MCF 10A (cell line): ENCODE measurements at regions not wholly inside any gene's neighbourhood (a gene's known extent, or its start where the extent isn't known, plus 50 kb on each side); places are given as distances from the start of the nearest gene placed in this dataset.

Source experiments
- BruUV-seq: library from RNA; stranded (reverse); fragments of 400-500 nt; replicated peaks from 2 replicates; lab custom pipeline; 2021; lab: Mats Ljungman, UMichigan
- CTCF ChIA-PET: fragments of 300-600 bp; sonication (Branson Sonifier 250); formaldehyde crosslinking; extraction: SDS; loops from one replicate; lab custom pipeline; 2021; ENCODE audit warnings: antibody characterized with exemption, inconsistent platforms; lab: Yijun Ruan, JAX
- POLR2A ChIA-PET: fragments of 300-600, 350-650 bp; sonication (Branson Sonifier 250); formaldehyde crosslinking; extraction: SDS; loops from one replicate; lab custom pipeline; 2020; ENCODE audit warnings: antibody characterized with exemption, inconsistent platforms; lab: Yijun Ruan, JAX
- DNase-seq: peaks from one replicate; pipeline ENCODE4 v3.0.0-alpha.2; 2018; ENCODE audit not compliant: unreplicated experiment
- H3K27ac Mint-ChIP-seq: one replicate; pipeline ENCODE4 v1.8.0; 2022; ENCODE audit warnings: mild to moderate bottlenecking, low read depth, mixed read lengths; ENCODE audit not compliant: unreplicated experiment
- H3K27me3 Mint-ChIP-seq: one replicate; pipeline ENCODE4 v1.8.0; 2022; ENCODE audit warnings: mixed read lengths; ENCODE audit not compliant: insufficient read depth, unreplicated experiment
- H3K36me3 Mint-ChIP-seq: one replicate; pipeline ENCODE4 v1.8.0; 2022; ENCODE audit warnings: mild to moderate bottlenecking, moderate library complexity, mixed read lengths; ENCODE audit not compliant: insufficient read depth, unreplicated experiment
- H3K4me1 Mint-ChIP-seq: one replicate; pipeline ENCODE4 v1.8.0; 2022; ENCODE audit warnings: mixed read lengths; ENCODE audit not compliant: insufficient read depth, unreplicated experiment
- H3K4me3 Mint-ChIP-seq: one replicate; pipeline ENCODE4 v1.8.0; 2022; ENCODE audit warnings: mild to moderate bottlenecking, moderate library complexity, mixed read lengths; ENCODE audit not compliant: unreplicated experiment
- H3K9me3 Mint-ChIP-seq: one replicate; pipeline ENCODE4 v1.8.0; 2022; ENCODE audit warnings: mixed read lengths; ENCODE audit not compliant: unreplicated experiment
- CTCF ChIP-seq: fragments of 200-600 bp; IDR thresholded peaks from one replicate; pipeline ENCODE4 v1.8.0; 2022; ENCODE audit warnings: antibody characterized with exemption, mild to moderate bottlenecking; ENCODE audit not compliant: unreplicated experiment
- intact Hi-C: fragments of 100-400 bp; cut with micrococcal nuclease; formaldehyde crosslinking; loops from 2 replicates; pipeline ENCODE4 v1.14.1; 2022

GRCh38 chr5:125877248-125877647, 546.0 kb upstream of the GRAMD2B start:
- Mint-ChIP-seq H3K27me3 (no peaks in the 10 kb centered on the region), H3K36me3 (no peaks in the 10 kb centered on the region), H3K4me1 (peaks cover 20% of the 10 kb centered on the region), H3K9me3 (peaks cover 7% of the 10 kb centered on the region), H3K4me3 (no peak overlapping the region), H3K27ac (no peak overlapping the region)
- CTCF ChIA-PET = no interaction called here
- POLR2A ChIA-PET = no interaction called here
- BruUV-seq = no TSS peak
- intact Hi-C loops = no loop called here
- no peak for TF ChIP-seq CTCF
- no peak for DNase-seq

GRCh38 chr5:125882061-125882460, 541.1 kb upstream of the GRAMD2B start:
- BruUV-seq = no TSS peak
- no peaks in the 10 kb centered on the region for H3K27me3 Mint-ChIP-seq
- H3K27ac Mint-ChIP-seq = no peak overlapping the region
- no peak for DNase-seq
- CTCF ChIA-PET = interaction anchor here (0.7 to 0.8 kb wide), 2 partner anchors 12 to 666 kb away, joined by 3 read pairs; no protein-coding TSS in a partner anchor
- H3K36me3 Mint-ChIP-seq = no peaks in the 10 kb centered on the region
- no peak for TF ChIP-seq CTCF
- no peak overlapping the region for H3K4me3 Mint-ChIP-seq
- POLR2A ChIA-PET = no interaction called here
- peaks cover 15% of the 10 kb centered on the region for H3K4me1 Mint-ChIP-seq
- H3K9me3 Mint-ChIP-seq = peaks cover 7% of the 10 kb centered on the region
- intact Hi-C loops = no loop called here

GRCh38 chr5:125883223-125883622, 540.0 kb upstream of the GRAMD2B start:
- H3K27ac Mint-ChIP-seq = peak overlapping the region; percentile 30
- DNase-seq = no peak
- TF ChIP-seq CTCF = no peak
- POLR2A ChIA-PET = no interaction called here
- intact Hi-C loops = no loop called here
- H3K36me3 Mint-ChIP-seq = no peaks in the 10 kb centered on the region
- peaks cover 7% of the 10 kb centered on the region for H3K9me3 Mint-ChIP-seq
- peaks cover 15% of the 10 kb centered on the region for H3K4me1 Mint-ChIP-seq
- CTCF ChIA-PET = interaction anchor here (1.1 kb wide), 1 partner anchor 352 kb away, joined by 3 read pairs; no protein-coding TSS in a partner anchor
- no peak overlapping the region for H3K4me3 Mint-ChIP-seq
- BruUV-seq = no TSS peak
- H3K27me3 Mint-ChIP-seq = no peaks in the 10 kb centered on the region

GRCh38 chr5:125888358-125888757, 534.9 kb upstream of the GRAMD2B start:
- Mint-ChIP-seq H3K4me1 (peaks cover 22% of the 10 kb centered on the region), H3K36me3 (no peaks in the 10 kb centered on the region), H3K27me3 (no peaks in the 10 kb centered on the region), H3K9me3 (peaks cover 3% of the 10 kb centered on the region), H3K4me3 (no peak overlapping the region), H3K27ac (no peak overlapping the region)
- ChIA-PET POLR2A (no interaction called here), CTCF (no interaction called here)
- no peak for TF ChIP-seq CTCF
- BruUV-seq = no TSS peak
- intact Hi-C loops = no loop called here
- DNase-seq = no peak
